ENCODE measurements at regions not wholly inside any gene's neighbourhood (a gene's known extent, or its start where the extent isn't known, plus 50 kb on each side); places are given as distances from the start of the nearest gene placed in this dataset.

DNA sequence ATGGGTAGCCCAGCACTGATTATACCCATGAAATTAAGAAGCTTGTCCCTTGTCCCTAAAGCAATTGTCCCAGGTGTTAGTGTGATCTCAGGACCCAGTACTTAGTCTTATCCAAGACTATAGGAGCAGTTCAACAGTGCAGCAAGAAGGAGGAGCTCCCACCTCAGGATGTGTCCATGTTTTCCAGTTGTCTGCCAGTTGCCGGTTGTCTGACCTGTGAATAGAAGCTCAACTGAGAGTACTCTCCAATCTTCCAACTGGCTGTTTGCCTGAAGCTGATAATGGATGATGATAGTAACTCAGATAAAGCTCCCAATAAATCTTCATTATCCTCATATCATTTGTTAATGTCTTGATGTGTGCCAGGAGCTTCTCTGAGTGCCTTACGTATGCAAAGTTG, 107.2 kb upstream of the HTR2A start:
- Histone ChIP-seq H3K36me3 (no peaks in the 10 kb centered on the region), H3K9me3 (no peaks in the 10 kb centered on the region), H3K4me1 (no peaks in the 10 kb centered on the region), H3K4me3 (no peak overlapping the region), H3K27me3 (no peaks in the 10 kb centered on the region), H3K27ac (no peak overlapping the region)
- no peak for DNase-seq
- TF ChIP-seq POLR2AphosphoS5 (IDR thresholded peaks at IDR 0.05): no peak
- TF ChIP-seq, protein P1, sequence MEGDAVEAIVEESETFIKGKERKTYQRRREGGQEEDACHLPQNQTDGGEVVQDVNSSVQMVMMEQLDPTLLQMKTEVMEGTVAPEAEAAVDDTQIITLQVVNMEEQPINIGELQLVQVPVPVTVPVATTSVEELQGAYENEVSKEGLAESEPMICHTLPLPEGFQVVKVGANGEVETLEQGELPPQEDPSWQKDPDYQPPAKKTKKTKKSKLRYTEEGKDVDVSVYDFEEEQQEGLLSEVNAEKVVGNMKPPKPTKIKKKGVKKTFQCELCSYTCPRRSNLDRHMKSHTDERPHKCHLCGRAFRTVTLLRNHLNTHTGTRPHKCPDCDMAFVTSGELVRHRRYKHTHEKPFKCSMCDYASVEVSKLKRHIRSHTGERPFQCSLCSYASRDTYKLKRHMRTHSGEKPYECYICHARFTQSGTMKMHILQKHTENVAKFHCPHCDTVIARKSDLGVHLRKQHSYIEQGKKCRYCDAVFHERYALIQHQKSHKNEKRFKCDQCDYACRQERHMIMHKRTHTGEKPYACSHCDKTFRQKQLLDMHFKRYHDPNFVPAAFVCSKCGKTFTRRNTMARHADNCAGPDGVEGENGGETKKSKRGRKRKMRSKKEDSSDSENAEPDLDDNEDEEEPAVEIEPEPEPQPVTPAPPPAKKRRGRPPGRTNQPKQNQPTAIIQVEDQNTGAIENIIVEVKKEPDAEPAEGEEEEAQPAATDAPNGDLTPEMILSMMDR (IDR thresholded peaks at IDR 0.05): no peak
- TF ChIP-seq EP300 (IDR thresholded peaks at IDR 0.05): no peak
- no peak for TF ChIP-seq POLR2A (IDR thresholded peaks at IDR 0.05)
- WGBS, 2 donors: 52 to 71% methylated on average over 2 of the region's 2 CpGs
- intact Hi-C loops (cut with DNase I): no loop called here

GRCh38 chr13:47000165-47000564, 103.3 kb upstream of the HTR2A start:
- Histone ChIP-seq H3K4me1 (no peaks in the 10 kb centered on the region), H3K27ac (no peak overlapping the region), H3K9me3 (no peaks in the 10 kb centered on the region), H3K4me3 (no peak overlapping the region), H3K36me3 (no peaks in the 10 kb centered on the region), H3K27me3 (no peaks in the 10 kb centered on the region)
- TF ChIP-seq, protein P1 (IDR thresholded peaks at IDR 0.05): no peak
- TF ChIP-seq POLR2A (IDR thresholded peaks at IDR 0.05) (no peak), EP300 (IDR thresholded peaks at IDR 0.05) (no peak), POLR2AphosphoS5 (IDR thresholded peaks at IDR 0.05) (no peak)
- intact Hi-C loops (cut with DNase I): no loop called here
- whole genome bisulfite sequencing, 2 donors: 50 to 82% methylated on average over 3 of the region's 3 CpGs
- DNase-seq: no peak

DNA sequence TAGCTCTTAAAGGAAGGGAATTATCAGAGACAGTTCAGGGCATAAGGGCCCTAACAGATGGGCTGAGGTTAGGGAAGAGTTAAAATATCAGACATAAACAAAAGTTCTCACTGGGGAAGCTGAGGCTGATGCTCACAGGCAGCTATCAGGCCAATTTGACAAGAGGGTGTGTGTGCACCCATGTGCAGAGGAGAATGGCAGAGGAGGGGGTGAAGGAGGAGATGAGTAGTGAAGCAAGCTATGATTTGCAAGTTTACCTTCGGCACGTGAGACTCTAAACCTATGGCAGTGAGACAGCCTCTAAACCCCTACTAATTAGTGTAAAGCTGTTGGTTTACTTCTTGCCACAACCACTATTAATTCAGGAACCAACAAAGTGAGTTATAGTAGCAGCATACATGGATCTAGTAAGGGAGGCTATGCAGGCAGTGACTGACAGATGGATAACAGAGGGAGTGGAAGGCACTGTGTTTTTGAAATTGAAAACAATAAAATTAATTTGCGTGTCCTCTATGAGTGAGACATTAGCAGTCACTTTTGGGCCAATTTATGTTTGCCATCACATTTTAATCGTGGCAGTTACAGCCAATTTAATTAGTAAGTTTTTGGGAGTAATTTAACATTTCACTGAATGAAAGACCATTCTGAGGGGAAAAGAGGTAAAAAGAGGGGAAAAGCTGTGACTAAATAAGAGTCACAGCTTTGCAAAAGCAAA, 99.6 kb upstream of the HTR2A start:
- no peak for TF ChIP-seq EP300 (IDR thresholded peaks at IDR 0.05)
- TF ChIP-seq, protein P1 (IDR thresholded peaks at IDR 0.05): no peak
- TF ChIP-seq POLR2A (IDR thresholded peaks at IDR 0.05): no peak
- no peak for TF ChIP-seq POLR2AphosphoS5 (IDR thresholded peaks at IDR 0.05)
- Histone ChIP-seq H3K9me3 (no peaks in the 10 kb centered on the region), H3K4me1 (no peaks in the 10 kb centered on the region), H3K36me3 (no peaks in the 10 kb centered on the region), H3K27me3 (no peaks in the 10 kb centered on the region), H3K4me3 (no peak overlapping the region), H3K27ac (no peak overlapping the region)
- no peak for DNase-seq
- WGBS, 2 donors: 69 to 81% methylated on average over 4 of the region's 4 CpGs
- intact Hi-C loops (cut with DNase I): no loop called here

DNA sequence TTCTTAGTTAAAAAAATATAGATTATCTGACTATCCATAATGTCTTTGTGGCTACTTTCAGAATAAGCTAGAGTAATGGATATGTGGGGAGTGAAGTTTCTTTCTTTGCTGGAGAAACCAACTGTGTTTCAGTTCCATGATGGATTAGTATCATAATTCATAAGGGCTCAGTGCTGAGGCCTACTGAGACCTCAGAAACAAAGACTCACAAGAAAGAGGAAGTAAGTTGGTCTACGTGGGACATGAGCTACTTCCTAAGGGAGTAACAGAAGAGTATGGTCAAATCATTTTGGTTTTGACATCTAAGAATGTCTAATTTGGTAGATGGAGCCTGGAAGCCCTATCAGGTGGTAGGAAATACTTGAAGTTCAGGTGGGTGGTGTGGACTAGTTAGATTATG, 99.0 kb upstream of the HTR2A start:
- intact Hi-C loops (cut with DNase I): no loop called here
- WGBS, 2 donors: 35 to 42% methylated on average over 1 of the region's 1 CpG
- TF ChIP-seq, protein P1 (IDR thresholded peaks at IDR 0.05): no peak
- no peak for TF ChIP-seq EP300 (IDR thresholded peaks at IDR 0.05)
- no peak for TF ChIP-seq POLR2AphosphoS5 (IDR thresholded peaks at IDR 0.05)
- TF ChIP-seq POLR2A (IDR thresholded peaks at IDR 0.05): no peak
- Histone ChIP-seq H3K36me3 (no peaks in the 10 kb centered on the region), H3K4me1 (no peaks in the 10 kb centered on the region), H3K4me3 (no peak overlapping the region), H3K9me3 (no peaks in the 10 kb centered on the region), H3K27me3 (no peaks in the 10 kb centered on the region), H3K27ac (no peak overlapping the region)
- DNase-seq: no peak

DNA sequence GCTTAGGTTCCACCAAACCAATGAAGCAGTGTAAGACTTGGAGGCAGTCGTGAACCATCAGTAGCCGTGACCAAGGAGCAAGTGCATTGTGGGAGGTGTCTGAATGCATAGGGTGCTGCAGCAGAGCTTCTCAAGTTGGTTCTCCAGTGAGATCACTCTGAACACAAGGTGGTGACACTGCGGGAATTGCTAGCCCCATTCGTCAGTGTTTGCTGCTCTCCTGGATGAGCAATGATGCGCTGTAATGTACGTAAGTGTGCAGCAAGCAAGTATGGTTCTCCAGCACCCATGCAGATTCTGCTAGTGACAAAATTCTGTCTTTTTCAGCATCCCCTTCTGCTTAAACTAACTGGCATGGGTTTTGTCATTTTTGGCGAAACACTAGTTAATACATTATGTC, 97.6 kb upstream of the HTR2A start:
- Histone ChIP-seq H3K27me3 (no peaks in the 10 kb centered on the region), H3K4me1 (no peaks in the 10 kb centered on the region), H3K27ac (no peak overlapping the region), H3K36me3 (no peaks in the 10 kb centered on the region), H3K9me3 (no peaks in the 10 kb centered on the region), H3K4me3 (no peak overlapping the region)
- DNase-seq: no peak
- WGBS, 2 donors: 91 to 95% methylated on average over 7 of the region's 7 CpGs
- no peak for TF ChIP-seq EP300 (IDR thresholded peaks at IDR 0.05)
- TF ChIP-seq, protein P1 (IDR thresholded peaks at IDR 0.05): no peak
- intact Hi-C loops (cut with DNase I): no loop called here

Measured in sigmoid colon (tissue), 6 donors.